Activated CD4-positive, alpha-beta T cell treated with anti-CD3 and anti-CD28 coated beads, Interleukin-2, amount 10 ng/mL, durations not matched to agents 24 days and 14 days (primary cell): ENCODE measurements at regions not wholly inside any gene's neighbourhood (a gene's known extent, or its start where the extent isn't known, plus 50 kb on each side); places are given as distances from the start of the nearest gene placed in this dataset.

Experiments used
- DNase-seq: peaks from one replicate; pipeline ENCODE4 v3.0.0; 2022
- H3K27ac Mint-ChIP-seq: one replicate; pipeline ENCODE4 v1.8.0; 2022; ENCODE audit warnings: mild to moderate bottlenecking, mixed read lengths
- H3K27me3 Mint-ChIP-seq: one replicate; pipeline ENCODE4 v1.8.0; 2022; ENCODE audit warnings: mixed read lengths
- H3K36me3 Mint-ChIP-seq: one replicate; pipeline ENCODE4 v1.8.0; 2022; ENCODE audit warnings: low read depth, mild to moderate bottlenecking, mixed read lengths
- H3K4me1 Mint-ChIP-seq: one replicate; pipeline ENCODE4 v1.8.0; 2021; ENCODE audit warnings: mixed read lengths
- H3K4me3 Mint-ChIP-seq: one replicate; pipeline ENCODE4 v1.8.0; 2022; ENCODE audit warnings: mild to moderate bottlenecking, moderate library complexity, mixed read lengths
- H3K9me3 Mint-ChIP-seq: one replicate; pipeline ENCODE4 v1.8.0; 2021; ENCODE audit warnings: mixed read lengths
- intact Hi-C: fragments of 100-400 bp; cut with micrococcal nuclease; formaldehyde crosslinking; loops from one replicate; pipeline ENCODE4 v1.15.1; 2023

DNA sequence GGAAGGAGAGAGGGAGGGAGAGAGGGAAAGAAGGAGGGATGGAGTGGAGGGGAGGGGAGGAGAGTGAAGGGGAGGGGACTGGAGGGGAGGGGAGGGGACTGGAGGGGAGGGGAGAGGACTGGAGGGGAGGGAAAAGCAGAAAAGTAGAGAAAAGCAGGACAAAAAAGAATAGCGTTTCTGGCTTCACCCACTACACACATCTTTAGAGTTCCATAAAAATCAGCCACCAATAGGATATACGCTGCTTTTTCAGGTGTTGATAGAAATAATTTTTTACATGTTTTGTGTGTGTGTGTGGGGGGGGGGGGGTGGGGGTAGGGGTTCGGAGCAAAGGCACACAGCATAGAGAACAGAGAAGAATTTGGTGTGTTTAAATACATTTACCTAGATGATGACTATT, 1259.1 kb downstream of the EPHA7 start:
- no peaks in the 10 kb centered on the region for H3K9me3 Mint-ChIP-seq
- intact Hi-C loops: no loop called here
- H3K27ac Mint-ChIP-seq: no peak overlapping the region
- no peak overlapping the region for H3K4me3 Mint-ChIP-seq
- no peaks in the 10 kb centered on the region for H3K4me1 Mint-ChIP-seq
- H3K36me3 Mint-ChIP-seq: no peaks in the 10 kb centered on the region
- no peak for DNase-seq
- no peaks in the 10 kb centered on the region for H3K27me3 Mint-ChIP-seq

DNA sequence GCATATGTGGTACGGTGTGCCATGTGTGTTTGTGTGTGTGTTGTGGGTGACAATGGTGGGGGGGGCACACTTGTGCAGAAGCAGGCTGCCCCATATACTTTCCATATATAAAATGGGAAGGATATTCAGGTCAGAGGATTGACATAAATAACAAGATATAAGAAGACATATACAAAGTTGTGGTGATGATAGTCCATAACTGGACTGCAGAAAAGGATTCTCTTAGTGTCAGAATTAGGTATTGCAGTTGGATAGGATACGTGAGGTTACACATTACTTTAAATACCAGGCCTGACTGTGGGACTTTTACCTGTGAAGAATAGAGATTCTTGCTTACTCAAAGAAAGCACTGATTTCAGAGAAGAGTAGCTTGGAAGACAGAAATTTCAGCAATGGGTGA, 1260.3 kb downstream of the EPHA7 start:
- Mint-ChIP-seq H3K27ac (no peak overlapping the region), H3K9me3 (no peaks in the 10 kb centered on the region), H3K36me3 (no peaks in the 10 kb centered on the region), H3K27me3 (no peaks in the 10 kb centered on the region), H3K4me1 (no peaks in the 10 kb centered on the region), H3K4me3 (no peak overlapping the region)
- intact Hi-C loops: no loop called here
- no peak for DNase-seq

DNA sequence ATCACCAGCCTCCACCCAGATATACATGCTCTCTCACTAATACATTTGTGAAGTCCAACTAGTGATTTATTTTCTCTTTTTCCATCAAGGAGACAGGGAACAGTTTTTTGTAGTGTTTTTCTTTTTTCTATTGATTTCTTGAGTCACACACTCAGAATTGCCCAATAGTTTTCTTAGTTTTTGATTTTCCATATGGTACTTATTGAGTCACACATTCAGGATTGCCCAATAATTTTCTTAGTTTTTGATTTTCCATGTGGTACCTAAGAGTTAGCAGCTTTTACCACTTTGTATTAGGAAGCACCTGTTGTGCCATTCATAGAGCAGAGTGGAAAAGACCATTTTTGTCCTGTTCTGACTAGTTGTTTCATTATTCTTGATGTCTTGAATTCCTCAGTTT, 1268.8 kb downstream of the EPHA7 start:
- intact Hi-C loops: no loop called here
- Mint-ChIP-seq H3K27ac (no peak overlapping the region), H3K36me3 (no peaks in the 10 kb centered on the region), H3K27me3 (no peaks in the 10 kb centered on the region), H3K9me3 (peaks cover 3% of the 10 kb centered on the region), H3K4me1 (no peaks in the 10 kb centered on the region), H3K4me3 (no peak overlapping the region)
- DNase-seq: no peak

DNA sequence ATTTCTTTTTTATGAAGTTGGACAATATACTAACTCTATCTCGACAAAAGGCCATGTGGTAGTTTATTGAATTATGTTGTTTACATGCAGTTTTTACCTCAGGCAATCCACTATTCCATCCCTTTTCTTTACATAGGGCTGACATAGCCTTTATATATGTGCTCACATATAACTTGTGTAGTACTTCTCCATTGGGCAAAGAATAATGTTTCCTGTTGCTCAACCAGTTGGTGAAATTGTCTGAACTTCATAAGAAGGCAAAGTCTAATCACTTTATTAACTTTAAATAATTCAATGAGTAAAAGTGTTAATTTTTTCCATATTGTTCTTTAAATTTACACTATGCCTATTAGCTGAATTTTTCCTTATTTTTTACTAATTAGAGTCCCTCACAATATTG, 1272.1 kb downstream of the EPHA7 start:
- H3K4me3 Mint-ChIP-seq: no peak overlapping the region
- H3K9me3 Mint-ChIP-seq: peaks cover 3% of the 10 kb centered on the region
- intact Hi-C loops: no loop called here
- DNase-seq: no peak
- no peaks in the 10 kb centered on the region for H3K27me3 Mint-ChIP-seq
- H3K4me1 Mint-ChIP-seq: no peaks in the 10 kb centered on the region
- no peak overlapping the region for H3K27ac Mint-ChIP-seq
- no peaks in the 10 kb centered on the region for H3K36me3 Mint-ChIP-seq

DNA sequence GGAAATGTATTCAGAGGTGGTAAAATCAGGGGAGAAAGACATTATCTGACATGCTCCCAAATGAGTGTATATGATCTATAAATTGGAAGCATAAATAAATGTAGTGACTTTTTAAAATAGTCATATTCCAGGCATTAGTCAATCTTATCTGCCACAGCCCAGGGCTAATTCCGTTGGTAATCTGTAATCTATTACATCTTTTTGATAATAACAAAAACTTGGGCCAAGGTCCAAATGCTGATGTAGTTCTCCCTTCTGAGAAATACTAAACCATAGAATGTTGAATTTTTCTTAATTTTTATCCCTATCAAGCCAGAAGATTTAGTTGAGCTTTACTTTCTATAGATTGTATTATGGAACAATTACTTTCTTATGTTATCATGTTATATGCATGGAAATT, 1279.8 kb downstream of the EPHA7 start:
- no peaks in the 10 kb centered on the region for H3K36me3 Mint-ChIP-seq
- H3K27ac Mint-ChIP-seq: no peak overlapping the region
- H3K4me1 Mint-ChIP-seq: no peaks in the 10 kb centered on the region
- H3K9me3 Mint-ChIP-seq: no peaks in the 10 kb centered on the region
- no peak overlapping the region for H3K4me3 Mint-ChIP-seq
- intact Hi-C loops: no loop called here
- DNase-seq: no peak
- no peaks in the 10 kb centered on the region for H3K27me3 Mint-ChIP-seq

DNA sequence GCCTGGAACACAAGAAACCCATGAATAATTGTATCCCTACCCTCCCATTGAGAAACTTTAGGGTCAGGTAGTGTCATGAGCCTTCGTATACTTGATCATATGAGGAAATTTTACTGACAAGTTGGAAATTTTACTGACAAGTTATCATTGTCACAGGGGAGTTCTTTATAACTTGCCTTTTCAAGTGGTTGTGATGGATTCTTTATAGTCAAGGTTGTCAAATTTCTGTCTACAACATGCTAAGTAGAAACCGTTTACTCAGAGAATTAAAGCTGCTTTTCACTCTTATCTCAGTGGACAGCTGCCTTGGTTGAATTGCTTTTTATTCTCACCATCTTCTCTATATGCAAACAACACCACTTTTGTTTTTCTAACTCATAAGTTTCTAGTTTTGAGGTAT, 1286.4 kb downstream of the EPHA7 start:
- Mint-ChIP-seq H3K27me3 (no peaks in the 10 kb centered on the region), H3K36me3 (no peaks in the 10 kb centered on the region), H3K4me1 (no peaks in the 10 kb centered on the region), H3K4me3 (no peak overlapping the region), H3K9me3 (no peaks in the 10 kb centered on the region), H3K27ac (no peak overlapping the region)
- no peak for DNase-seq
- intact Hi-C loops: no loop called here

DNA sequence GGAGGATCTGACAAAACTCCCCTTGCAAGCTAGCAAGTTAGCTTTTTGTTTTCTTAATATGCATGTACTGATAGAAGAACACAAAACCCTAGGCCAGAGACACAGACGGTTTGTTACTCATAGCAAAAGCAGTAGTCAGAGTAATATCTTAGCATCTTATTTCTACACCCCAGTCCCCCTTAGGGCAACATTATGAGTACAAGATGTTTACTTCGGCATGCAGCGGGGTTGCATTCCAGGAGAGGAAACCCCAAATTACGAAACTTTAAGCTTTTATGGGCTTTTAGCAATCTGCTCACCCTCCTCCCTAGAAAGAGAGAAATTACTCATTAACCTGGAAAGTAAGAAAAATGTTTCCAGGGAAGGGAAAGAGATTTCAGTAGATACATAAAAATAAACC, 1286.9 kb downstream of the EPHA7 start:
- no peaks in the 10 kb centered on the region for H3K9me3 Mint-ChIP-seq
- no peaks in the 10 kb centered on the region for H3K4me1 Mint-ChIP-seq
- no peak overlapping the region for H3K27ac Mint-ChIP-seq
- DNase-seq: no peak
- intact Hi-C loops: no loop called here
- no peaks in the 10 kb centered on the region for H3K36me3 Mint-ChIP-seq
- no peak overlapping the region for H3K4me3 Mint-ChIP-seq
- H3K27me3 Mint-ChIP-seq: no peaks in the 10 kb centered on the region

DNA sequence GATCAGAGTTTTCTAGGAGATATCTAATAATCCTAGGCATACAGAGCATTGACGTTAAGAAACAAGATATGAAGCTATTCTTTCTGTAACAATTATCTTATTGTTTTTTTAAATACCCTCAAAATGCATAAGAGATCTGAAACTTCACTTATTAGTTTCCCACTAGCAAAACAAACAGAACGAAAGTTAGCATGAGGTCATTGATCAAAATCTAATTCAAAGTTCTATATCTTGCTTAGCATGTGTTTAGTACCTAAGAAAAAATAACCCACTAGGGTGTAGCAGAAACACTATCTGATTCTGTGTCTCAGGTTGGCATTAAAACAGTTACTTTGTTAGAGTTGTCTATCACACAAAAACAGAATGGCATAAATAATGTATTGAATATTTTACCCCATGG, 1288.4 kb downstream of the EPHA7 start:
- no peaks in the 10 kb centered on the region for H3K36me3 Mint-ChIP-seq
- DNase-seq: no peak
- H3K27ac Mint-ChIP-seq: no peak overlapping the region
- no peaks in the 10 kb centered on the region for H3K27me3 Mint-ChIP-seq
- intact Hi-C loops: no loop called here
- no peak overlapping the region for H3K4me3 Mint-ChIP-seq
- no peaks in the 10 kb centered on the region for H3K9me3 Mint-ChIP-seq
- H3K4me1 Mint-ChIP-seq: no peaks in the 10 kb centered on the region

DNA sequence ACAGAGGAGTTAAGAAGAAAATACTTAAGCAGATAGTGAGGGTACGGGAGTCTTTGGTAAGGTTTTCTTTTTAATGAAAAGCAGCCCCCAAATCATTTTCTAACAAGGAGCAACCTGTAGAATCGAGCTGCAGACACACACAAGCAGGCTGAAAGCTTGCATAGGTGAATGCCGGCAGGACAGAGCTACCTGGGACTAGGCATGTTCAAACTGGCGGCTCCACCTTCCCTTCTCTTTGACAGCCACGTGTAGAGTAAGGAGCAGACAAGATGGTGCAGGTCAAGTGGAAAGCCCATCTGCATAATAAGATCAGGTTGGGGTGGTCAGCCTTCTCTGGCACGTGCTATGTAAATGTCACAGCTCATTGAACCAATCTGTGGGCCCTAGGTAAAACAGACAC, 1292.4 kb downstream of the EPHA7 start:
- H3K4me3 Mint-ChIP-seq: no peak overlapping the region
- intact Hi-C loops: no loop called here
- no peak overlapping the region for H3K27ac Mint-ChIP-seq
- no peaks in the 10 kb centered on the region for H3K36me3 Mint-ChIP-seq
- no peaks in the 10 kb centered on the region for H3K27me3 Mint-ChIP-seq
- no peak for DNase-seq
- no peaks in the 10 kb centered on the region for H3K9me3 Mint-ChIP-seq
- H3K4me1 Mint-ChIP-seq: no peaks in the 10 kb centered on the region

DNA sequence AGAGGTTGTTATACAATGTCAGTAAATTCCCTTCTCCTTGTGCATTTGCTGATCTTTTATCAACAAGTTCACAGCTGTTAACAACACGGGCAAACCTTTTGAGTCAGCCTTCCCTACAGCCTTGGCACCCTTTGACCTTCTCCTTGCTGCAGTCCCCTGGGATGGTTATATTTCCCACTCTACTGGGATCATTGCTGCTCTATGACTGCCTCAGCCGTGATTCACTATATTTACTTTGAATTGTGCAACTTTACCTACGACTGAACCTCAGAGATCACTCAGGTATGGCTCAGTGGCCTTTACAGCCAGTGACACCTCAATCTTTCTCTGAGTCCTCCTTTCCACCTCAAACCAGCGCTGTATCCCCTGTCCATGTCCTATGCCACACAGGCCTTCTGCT, 1293.3 kb downstream of the EPHA7 start:
- Mint-ChIP-seq H3K36me3 (no peaks in the 10 kb centered on the region), H3K9me3 (no peaks in the 10 kb centered on the region), H3K4me3 (no peak overlapping the region), H3K27ac (no peak overlapping the region), H3K4me1 (no peaks in the 10 kb centered on the region), H3K27me3 (no peaks in the 10 kb centered on the region)
- intact Hi-C loops: no loop called here
- no peak for DNase-seq

DNA sequence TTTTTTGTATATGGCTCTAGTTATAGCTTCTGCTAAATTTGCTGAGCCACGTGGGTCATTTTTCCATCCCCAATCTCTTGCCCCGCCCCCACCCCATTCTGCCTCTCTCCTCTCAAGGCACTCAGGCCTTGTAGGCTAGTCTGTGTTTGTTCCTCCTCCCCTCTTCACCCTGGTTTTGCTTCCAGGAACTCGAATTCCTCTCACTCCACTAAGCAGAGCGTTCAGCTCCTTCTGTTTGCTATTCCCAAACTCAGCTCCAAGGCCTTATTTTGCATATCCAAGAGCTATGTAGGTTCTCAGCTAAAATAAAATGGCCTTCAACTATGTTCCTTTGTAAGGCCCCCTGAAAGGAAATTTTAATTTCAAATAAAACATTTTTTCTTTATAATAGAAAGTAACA, 1293.7 kb downstream of the EPHA7 start:
- no peak overlapping the region for H3K27ac Mint-ChIP-seq
- no peaks in the 10 kb centered on the region for H3K27me3 Mint-ChIP-seq

DNA sequence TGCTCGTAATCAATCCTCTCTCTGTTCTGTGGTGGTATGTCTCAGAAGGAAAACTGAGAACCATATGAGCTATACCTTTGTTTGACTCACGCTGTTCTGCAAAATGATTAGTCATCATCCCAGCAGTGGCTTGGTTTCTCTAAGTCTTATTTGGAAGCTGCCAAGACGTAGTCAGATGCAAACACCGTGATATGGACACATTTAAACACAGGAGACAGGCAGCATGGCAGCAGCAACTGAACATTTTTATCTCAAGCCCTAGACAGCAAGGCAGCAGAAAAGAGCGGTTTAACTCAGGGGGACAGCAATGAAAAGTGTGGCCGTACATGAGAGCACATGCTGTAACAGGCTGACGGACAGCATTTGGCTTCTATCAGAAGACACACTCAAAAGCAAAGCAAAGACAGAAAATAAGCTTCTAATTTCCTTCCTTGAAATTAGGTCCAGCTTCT, 1295.1 kb downstream of the EPHA7 start:
- Mint-ChIP-seq H3K36me3 (no peaks in the 10 kb centered on the region), H3K9me3 (no peaks in the 10 kb centered on the region), H3K4me3 (no peak overlapping the region), H3K27ac (no peak overlapping the region), H3K27me3 (no peaks in the 10 kb centered on the region), H3K4me1 (no peaks in the 10 kb centered on the region)
- intact Hi-C loops: no loop called here
- no peak for DNase-seq

More for the DNA sequence above, 1293.7 kb downstream of the EPHA7 start:
- H3K4me3 Mint-ChIP-seq: no peak overlapping the region
- no peaks in the 10 kb centered on the region for H3K36me3 Mint-ChIP-seq
- no peaks in the 10 kb centered on the region for H3K9me3 Mint-ChIP-seq
- no peak for DNase-seq
- intact Hi-C loops: no loop called here
- H3K4me1 Mint-ChIP-seq: no peaks in the 10 kb centered on the region

DNA sequence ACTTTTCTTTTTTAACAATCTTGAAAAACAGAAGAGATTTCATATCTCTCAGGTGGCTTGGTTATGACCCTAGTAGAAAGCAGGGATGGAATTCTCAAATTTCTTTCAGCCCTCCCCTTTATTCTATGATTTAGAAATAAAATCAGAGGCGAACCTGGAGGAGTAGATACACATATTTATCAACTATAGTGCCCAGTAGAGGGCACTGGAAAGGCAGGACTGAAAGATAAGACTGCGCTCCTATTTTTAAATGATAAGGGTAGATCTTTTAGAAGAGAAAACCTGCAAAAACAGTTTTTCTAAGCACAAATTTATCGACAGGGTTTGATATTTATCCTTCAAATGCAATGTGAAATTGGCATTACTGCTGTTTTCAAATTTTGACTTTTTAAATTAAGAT, 1296.6 kb downstream of the EPHA7 start:
- no peaks in the 10 kb centered on the region for H3K27me3 Mint-ChIP-seq
- DNase-seq: no peak
- intact Hi-C loops: no loop called here

DNA sequence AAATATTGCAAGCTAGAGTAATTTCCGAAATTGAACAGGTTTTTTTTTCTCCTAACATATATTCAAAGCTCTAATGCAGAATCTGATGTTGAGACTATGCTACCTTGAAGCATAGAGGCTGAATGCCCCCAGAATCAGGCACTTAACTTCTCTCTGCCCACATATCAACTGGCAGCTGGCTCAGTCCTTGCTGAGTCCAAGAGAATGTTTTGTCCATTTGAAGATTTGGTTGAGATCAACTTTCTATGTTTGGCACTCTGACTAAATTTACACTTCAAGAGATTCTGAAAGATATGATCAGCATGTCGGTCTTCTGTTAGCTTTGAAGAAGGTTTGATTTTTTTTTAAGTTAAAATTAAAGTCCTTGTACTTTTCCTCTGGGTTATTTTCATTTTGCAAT, 1298.1 kb downstream of the EPHA7 start:
- no peak for DNase-seq

More for the DNA sequence above, 1296.6 kb downstream of the EPHA7 start:
- Mint-ChIP-seq H3K27ac (no peak overlapping the region), H3K36me3 (no peaks in the 10 kb centered on the region), H3K9me3 (no peaks in the 10 kb centered on the region), H3K4me1 (no peaks in the 10 kb centered on the region), H3K4me3 (no peak overlapping the region)

DNA sequence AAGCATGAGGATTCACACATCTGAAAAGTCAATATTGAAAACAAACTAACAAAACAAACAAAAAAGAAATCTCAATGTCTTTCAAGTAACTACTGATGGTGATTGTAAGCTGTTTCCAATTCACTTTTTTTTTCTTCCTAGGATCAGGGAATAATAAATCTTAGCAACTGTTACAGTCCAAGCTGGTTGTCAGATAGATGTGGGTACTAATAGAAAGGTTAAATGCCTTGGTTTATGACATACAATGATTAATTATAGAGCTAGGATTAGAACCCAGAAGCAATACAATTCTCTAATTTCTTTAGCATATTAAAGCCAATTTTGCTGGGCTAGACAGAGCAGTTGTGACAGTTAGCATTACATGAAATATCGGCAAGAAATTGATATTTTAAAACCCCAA, 1301.6 kb downstream of the EPHA7 start:
- no peaks in the 10 kb centered on the region for H3K36me3 Mint-ChIP-seq
- H3K4me1 Mint-ChIP-seq: no peaks in the 10 kb centered on the region
- H3K27me3 Mint-ChIP-seq: no peaks in the 10 kb centered on the region
- H3K27ac Mint-ChIP-seq: no peak overlapping the region
- no peak for DNase-seq
- H3K4me3 Mint-ChIP-seq: no peak overlapping the region
- intact Hi-C loops: no loop called here
- no peaks in the 10 kb centered on the region for H3K9me3 Mint-ChIP-seq

More for the DNA sequence above, 1298.1 kb downstream of the EPHA7 start:
- intact Hi-C loops: no loop called here
- Mint-ChIP-seq H3K36me3 (no peaks in the 10 kb centered on the region), H3K4me1 (no peaks in the 10 kb centered on the region), H3K27ac (no peak overlapping the region), H3K4me3 (no peak overlapping the region), H3K27me3 (no peaks in the 10 kb centered on the region), H3K9me3 (no peaks in the 10 kb centered on the region)
